Kidney tubule cell (primary cell): ENCODE measurements at regions not wholly inside any gene's neighbourhood (a gene's known extent, or its start where the extent isn't known, plus 50 kb on each side); places are given as distances from the start of the nearest gene placed in this dataset.
"Not testable (repeated sequence)": the region's sequence is repeated elsewhere in the genome, so short reads cannot be mapped to it uniquely, and the experiment has no call there.

Source experiments
- DNase-seq: peaks from one replicate; pipeline ENCODE4 v3.0.0-alpha.2; 2018; ENCODE audit warnings: low spot score

DNA sequence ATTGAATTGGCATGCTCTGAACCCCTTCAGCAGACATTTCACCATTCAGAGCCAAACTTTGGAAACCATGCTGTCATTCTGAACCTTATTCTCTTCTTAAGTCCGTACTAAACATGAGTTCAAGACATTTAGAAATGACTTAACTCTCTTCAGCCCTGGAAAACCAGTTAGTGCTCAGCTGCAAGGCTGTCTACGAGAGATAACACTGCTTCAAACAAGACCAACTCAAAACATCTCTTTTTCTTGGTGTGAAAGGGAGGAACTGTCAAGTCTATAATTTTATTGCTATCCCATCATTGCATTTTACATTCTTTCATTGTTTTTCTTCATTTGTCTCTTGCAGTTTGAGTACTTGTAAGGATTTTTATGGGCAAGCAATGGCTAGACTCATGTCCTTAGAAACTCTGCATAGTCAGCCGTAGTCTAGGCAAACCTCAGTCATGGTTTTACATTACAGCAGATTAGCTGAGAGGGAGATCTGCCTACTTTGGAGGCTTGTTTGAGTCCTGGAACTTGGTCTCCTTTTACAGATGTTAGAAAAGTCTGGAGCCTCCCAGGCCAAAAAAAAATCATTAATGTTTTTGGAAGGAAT, 120.6 kb upstream of the JADE1 start:
- DNase-seq = no peak

DNA sequence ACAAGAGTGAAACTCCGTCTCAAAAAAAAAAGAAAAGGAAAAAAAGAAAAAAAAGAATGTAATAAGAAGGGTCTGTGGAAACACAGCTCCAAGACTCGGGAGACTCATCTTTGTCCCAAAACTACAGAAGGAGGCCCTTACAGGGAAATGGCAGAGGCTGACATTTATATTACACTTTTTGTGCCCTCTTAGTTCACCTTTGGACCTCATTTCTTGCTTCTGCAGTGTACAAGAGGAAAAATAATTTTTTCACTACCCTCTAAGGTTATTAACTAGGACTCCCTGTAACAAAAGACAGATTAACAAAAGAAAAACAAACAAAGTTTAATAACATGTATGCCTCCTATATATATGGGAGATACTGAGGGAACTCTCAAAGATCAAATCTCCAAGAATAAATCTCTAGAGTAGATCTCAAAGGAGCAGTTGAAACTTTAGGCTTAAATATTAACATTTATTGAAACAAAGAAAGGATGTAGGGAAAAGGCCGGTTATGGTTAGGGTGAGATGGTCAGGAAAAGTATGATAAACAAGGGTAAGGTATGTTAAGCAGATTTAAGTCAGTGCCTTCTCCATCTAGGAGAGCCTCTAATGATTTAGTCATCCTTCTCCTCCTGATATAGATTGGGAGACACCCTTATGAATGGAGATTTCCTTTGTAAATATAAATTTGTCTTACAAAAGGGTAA, 121.3 kb upstream of the JADE1 start:
- peak; percentile 24 for DNase-seq

DNA sequence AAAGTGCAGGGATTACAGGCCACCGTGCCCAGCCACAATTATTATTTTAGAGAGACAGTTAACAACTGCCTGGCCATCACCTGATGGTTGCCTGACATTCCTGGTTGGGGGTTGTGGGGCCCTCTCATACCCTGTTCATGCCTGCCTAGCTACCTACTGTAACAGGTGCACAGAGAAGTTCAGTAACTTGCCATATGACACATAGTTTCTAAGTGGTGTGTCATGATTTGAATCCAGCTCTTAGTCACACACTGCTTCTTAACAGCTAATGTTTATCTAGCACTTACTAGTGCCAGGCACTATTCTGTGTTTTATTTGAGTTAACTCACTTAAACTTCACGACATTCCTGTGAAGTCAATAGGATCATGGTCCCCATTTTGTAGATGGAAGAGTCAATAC, 122.7 kb upstream of the JADE1 start:
- peak; percentile 68 for DNase-seq

DNA sequence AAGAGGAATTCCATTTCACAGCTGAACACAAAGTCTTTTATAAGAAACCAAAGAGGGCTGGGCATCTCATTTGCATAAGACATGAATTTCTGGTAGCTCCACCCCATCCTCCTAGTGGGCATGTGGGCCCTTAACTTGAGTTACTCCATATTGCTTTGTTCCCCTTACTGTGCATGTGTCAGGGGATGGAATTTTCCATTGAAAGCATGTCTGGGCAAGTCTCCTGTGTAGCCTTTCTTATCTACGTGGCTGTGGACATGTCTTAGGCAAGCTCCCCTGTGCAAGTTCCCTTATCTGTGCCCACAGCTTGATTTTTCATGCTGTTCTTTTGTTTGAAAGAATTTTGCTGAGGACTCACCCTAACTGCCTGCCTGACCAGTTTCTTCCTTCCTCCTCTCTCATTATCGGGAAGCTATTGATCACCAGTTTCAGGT, 123.5 kb upstream of the JADE1 start:
- DNase-seq = no peak

DNA sequence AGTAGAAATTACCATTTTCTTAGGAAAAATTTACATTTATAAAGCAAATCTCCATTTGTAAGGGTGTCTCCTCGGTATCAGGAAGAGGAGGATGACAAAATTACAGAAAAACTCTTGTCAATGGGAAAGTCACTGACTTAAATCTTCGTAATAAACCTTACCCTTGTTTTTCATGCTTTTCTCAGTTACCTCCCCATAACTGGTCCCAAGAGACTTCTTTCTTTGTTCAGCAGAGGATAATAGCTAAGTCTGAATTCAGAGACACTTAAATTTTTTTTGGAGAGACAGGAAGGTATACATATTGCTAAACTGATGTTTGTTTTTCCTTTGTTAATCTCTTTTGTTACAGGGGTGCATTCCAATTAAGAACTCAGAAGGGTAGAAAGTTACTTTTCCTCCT, 125.5 kb upstream of the JADE1 start:
- DNase-seq = no peak

DNA sequence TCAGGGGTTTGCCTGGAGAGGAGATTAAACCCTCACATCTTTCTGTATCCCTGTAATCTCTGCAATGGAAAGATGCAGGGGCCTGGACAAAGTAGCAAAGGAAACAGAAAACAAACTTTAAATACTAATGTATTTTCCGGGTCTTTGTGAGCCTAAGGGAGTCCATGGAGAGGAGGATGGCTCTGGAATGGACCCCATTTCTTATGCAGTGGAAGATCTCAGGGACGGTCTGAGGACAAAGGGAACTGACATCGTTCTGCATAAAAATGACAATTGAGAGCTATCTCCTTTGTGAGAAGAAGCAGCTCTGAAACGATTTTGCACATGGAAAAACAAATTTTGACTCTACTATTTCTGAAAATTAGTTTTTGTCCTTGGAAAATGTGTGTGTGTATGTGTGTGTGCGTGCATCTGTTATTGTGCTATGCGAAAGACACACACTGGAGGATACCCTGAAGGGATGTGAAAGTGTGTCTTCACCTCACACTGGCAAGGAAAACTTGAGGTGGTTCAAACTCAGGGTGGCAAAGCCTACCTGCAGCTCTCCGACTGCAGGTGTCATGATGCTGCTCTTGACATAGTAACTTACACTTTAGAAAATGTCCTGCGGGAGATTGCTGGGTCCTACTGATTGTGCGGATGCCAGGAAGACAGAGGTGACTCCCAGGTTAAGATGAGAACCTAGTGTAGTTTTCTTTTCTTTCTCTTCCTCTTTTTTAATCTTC, 126.4 kb upstream of the JADE1 start:
- no peak for DNase-seq

DNA sequence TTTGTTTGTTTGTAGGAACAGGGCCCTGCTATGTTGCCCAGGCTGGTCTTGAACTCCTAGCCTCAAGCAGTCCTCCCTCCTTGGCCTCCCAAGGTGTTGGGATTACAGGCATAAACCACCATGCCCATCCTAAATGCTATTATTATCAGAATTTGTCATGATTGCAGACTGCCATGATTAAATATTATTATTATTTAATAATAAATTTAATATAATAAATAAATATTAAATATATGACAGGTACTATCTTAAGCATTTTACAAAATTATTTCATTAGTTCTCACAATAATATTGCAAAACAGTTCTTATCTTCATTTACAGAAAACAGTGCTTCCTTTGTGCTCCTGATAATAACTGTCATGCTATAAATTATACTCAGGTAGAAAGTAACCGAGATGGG, 133.4 kb upstream of the JADE1 start:
- DNase-seq = no peak

DNA sequence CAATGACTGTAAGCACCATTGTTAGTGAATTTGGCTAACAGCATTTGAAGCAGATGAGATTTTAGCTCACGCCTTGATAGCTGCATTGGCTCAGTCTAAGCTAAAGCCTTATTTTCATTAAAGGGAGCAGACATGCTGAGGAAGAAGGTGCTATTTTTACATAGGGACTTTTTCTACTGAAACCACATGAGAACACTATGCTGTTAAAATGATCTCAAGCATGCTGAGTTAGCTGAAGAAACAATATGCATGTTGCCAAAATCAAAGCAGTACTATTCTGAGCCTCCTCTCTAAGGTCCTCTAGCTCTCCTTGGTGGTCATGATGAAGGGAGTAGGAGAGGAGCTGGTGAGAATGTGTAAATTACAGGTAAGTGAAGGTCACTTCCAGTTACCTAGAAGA, 134.4 kb upstream of the JADE1 start:
- DNase-seq = no peak

DNA sequence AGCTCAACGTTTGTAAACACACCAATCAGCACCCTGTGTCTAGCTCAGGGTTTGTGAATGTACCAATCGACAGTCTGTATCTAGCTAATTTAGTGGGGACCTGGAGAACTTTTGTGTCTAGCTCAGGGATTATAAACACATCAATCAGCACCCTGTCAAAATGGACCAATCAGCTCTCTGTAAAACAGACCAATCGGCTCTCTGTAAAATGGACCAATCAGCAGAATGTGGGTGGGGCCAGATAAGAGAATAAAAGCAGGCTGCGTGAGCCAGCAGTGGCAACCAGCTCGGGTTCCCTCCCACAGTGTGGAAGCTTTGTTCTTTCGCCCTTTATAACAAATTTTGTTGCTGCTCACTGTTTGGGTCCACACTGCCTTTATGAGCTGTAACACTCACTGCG, 136.3 kb upstream of the JADE1 start:
- not testable (repeated sequence) for DNase-seq

GRCh38 chr4:128672596-128672995, 136.9 kb upstream of the JADE1 start:
- DNase-seq = not testable (repeated sequence)

DNA sequence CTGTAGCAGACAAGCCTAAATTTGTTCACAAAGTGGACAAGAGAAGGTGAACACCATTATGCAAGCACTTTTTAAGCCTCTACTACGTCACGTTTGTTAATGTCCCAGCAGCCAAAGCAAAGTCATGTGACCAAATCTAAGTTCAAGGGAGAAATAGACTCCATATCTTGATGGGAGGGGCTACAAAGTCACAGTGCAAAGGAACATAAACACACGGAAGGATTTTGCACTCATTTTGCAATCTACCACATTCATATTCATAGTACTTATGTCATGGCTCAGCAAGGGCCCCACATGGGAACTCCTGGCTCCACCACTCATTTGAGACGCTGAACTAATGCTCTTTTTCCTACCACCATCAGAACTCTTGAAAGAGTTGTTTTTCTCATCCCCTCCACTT, 139.0 kb upstream of the JADE1 start:
- DNase-seq = no peak

DNA sequence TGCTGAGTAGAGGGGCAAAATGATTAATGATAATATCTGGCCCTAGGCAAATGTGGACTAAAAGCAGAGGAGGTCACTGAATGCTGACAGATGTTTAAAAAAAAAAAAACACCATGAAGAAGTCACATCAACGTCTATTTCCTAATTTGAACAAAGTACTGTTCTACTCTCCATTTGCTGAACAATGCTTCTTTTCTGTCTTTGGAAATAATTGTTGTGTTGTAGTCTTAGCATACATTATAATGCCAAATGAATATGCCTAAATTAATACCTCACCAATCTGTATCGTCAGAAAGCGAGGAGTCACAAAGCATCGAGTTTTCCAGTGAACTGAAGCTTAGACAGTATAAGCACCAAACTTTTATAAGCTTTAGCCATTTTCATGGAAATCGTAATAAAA, 140.9 kb upstream of the JADE1 start:
- DNase-seq = no peak

GRCh38 chr4:128665514-128665913, 144.0 kb upstream of the JADE1 start:
- no peak for DNase-seq

DNA sequence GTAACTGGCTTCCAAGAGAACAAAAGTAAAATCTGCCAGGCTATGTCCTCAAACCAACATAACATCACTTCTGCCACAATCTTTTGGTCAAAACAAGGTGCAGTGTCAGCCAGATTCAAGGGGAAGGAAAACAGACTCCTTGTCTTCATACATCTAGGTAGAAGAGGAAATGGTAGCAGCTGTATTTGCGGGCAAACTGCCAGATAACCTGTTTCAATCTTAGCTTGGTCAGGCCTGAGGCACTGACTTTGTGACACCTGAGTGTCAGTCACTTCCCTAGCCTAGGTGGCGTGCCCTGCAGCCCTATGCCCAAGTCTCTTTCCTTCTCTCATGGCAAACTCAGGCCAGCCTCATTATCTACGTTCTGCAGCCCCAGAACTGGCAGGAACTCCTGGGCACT, 146.2 kb upstream of the JADE1 start:
- DNase-seq = peak; percentile 23

GRCh38 chr4:128661479-128661878, 148.0 kb upstream of the JADE1 start:
- DNase-seq = no peak

DNA sequence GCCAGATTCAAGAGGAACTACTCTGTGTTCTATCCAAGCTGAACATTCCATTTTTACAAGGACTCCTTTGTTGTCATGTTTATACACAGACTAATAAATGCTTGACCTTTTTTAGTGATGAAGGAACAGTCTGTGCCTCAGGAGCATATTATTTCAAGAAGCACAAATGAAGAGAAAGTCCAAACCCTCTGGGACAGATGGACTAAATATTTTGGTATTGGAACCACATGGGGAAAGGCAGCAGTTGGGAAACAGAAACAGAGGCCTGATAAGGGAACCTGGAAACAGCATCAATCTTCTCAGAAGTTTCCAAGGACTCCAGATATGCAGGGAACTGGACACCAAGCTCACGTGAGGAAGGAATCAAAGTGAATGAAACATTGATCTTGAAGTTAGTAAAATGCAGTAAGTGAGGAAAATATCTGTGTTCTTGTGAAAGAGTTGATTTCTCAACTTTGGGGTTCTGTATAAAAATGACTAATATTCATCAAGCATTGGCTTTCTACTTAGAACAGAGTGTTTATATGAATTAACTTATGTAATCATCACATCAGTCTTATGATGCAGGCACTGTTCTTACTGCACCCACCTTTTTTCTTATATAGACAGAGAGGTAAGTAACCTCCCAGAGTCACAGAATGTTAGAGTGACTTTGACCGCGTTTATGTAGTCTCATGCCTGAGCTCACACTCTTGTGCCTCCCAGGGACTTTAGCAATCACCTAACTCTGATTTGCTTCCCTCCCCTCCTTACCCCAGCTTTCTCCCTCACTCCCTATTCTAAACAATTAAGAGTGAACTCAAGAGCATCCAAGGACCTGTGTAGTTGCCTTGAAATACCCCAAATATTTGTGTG, 148.9 kb upstream of the JADE1 start:
- DNase-seq = peak; percentile 8

DNA sequence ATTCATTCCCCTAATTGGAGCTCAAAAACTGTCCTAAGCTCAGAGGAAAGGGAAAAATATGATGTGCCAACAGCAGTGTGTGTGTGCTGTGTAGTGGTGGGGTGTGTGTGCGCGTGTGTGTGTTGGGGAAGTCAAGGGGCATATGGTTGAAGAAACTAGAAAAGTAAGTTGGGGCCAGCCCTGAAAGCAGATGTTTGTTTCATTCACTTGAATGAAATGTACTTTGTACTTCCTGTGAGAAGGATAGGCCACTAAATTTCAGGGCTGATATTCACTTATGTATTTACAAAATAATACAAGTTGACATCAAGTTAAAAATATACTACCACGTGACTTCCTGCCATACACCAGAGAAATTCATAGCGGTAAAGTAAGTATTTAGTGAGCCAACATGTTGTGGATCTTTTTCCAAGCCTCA, 151.3 kb upstream of the JADE1 start:
- no peak for DNase-seq

DNA sequence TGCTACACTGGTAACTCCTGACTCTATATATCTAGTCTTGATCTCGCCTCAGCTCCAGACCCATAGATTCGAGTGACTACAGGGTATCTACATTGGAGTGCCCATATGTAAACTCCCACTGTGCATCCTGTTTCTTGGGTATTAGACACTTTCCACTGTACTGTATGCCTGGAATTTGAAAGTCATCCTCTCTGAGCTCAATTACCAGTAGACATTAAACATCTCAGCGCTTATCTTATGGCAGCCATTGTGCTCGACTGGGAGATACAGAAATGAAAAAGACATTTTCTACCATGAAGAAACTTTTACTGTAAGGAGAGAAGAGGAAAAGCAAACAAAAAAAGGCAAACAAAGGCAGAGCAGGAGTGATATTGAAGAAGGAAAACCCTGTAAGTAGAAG, 151.9 kb upstream of the JADE1 start:
- DNase-seq = no peak

DNA sequence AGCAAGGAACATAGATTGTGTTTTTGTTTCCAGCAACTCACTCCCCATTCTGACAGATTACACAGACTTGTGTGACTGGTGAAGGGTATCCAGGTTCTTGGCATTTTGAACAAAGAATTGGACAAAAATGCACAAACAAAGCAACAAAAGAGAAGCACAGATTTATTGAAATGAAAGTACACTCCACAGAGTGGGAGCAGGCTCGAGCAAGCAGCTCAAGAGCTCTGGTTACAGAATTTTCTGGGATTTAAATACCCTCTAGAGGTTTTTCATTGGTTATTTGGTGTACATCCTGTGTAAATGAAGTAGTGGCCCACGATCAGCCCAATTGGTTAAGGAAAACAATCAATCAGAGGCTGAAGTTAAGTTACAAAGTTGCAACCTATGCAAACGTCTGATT, 155.0 kb upstream of the JADE1 start:
- DNase-seq = no peak

DNA sequence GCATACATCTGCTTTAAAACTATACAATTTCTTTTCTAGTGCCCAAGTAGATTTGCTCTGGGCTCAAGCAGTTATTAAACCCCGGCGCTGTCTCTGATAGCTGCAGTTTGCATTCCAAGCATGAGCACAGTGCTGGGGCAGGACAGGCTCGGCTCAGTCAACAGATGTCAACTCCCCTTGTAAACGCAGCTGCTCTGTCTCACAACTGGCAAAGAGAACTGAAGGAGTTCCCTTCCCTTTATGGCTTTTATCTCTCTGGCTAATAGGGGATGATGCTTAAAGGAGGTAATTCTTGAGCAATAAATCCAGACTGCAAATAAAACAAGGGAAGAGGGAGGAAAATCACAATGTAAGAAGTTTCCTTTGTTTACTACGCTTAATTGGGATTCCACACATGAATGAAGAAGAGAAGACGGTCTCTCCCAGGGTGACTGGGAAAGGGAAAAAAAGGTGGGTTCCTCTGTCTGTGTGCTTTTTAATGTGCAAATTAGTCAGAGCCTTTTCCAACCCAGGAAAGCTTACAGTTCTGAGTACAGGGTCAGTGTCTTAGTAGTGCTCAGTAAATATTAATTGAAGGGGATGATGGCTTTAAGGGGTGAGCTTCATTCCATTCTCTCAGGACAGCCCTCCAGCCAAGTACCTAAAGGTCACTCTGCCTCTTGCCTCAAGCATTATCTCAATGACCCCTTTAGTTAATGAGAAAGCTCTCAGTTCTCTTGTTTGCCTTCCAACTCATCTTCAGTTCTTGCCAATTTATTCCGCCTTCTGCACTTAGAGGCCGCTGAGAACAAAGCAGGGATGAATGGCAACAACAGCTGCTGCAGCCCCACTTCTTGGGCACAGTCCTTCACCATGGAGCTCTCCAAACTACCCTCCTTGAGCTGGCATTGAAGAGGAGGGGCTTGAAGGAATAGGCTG, 155.7 kb upstream of the JADE1 start:
- no peak for DNase-seq

DNA sequence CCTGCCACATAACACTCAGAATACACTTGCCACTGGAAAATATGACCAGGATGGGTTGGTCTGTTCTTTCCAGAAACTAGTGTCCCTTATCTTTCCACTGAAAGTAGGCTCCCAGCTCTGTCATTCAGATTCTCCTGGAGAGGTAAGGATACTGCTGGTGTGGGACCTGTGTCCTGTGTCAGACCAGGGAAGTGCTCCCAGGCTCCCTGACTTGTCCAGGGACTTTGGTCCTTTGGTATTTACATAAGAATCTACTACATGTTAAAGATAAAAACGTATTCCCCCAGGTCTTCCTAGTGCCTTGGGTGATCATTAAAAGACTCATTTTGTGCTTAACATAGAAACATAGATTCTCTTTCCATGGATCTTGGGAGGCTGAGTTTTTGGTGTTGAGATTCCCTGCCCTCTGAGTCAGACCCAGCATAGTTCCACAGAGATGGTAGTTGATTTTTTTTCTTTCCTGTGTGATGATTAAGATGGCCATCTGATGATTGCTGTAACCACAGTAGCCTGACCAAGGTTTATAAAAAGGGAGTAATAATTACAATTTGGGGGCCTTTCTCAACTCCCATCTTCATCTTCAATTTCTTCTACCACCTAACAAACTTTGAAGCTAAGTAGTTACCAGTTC, 159.8 kb upstream of the JADE1 start:
- peak; percentile 74 for DNase-seq
